ENCODE measurements at regions not wholly inside any gene's neighbourhood (a gene's known extent, or its start where the extent isn't known, plus 50 kb on each side); places are given as distances from the start of the nearest gene placed in this dataset.

DNA sequence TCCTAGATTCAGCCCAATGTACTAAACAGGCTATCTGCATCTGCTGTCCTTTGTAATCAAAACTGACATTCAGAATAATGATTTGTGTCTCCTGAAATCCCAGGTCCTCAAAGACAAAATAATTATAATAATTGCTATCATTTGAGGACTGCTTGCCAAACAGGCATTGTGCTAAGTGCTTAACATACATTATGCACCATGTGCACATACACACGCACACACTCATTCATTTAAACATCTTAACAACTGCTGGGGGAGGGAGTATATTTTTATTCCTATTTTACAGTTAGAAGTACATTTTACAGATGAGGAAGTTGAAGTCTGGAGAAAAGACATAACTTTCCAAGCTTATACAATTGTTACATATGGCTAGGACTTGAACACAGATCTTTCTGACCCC, 308.0 kb upstream of the ZC3H12C start:
- TF ChIP-seq, protein P1, sequence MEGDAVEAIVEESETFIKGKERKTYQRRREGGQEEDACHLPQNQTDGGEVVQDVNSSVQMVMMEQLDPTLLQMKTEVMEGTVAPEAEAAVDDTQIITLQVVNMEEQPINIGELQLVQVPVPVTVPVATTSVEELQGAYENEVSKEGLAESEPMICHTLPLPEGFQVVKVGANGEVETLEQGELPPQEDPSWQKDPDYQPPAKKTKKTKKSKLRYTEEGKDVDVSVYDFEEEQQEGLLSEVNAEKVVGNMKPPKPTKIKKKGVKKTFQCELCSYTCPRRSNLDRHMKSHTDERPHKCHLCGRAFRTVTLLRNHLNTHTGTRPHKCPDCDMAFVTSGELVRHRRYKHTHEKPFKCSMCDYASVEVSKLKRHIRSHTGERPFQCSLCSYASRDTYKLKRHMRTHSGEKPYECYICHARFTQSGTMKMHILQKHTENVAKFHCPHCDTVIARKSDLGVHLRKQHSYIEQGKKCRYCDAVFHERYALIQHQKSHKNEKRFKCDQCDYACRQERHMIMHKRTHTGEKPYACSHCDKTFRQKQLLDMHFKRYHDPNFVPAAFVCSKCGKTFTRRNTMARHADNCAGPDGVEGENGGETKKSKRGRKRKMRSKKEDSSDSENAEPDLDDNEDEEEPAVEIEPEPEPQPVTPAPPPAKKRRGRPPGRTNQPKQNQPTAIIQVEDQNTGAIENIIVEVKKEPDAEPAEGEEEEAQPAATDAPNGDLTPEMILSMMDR (IDR thresholded peaks at IDR 0.05; ENCODE audit: low read length, missing control alignments) = no peak
- DNase-seq (ENCODE audit: low read depth) = no peak
- no peak overlapping the region for H3K4me3 ChIP-seq (replicated peaks; ENCODE audit: low read depth, low read length)

DNA sequence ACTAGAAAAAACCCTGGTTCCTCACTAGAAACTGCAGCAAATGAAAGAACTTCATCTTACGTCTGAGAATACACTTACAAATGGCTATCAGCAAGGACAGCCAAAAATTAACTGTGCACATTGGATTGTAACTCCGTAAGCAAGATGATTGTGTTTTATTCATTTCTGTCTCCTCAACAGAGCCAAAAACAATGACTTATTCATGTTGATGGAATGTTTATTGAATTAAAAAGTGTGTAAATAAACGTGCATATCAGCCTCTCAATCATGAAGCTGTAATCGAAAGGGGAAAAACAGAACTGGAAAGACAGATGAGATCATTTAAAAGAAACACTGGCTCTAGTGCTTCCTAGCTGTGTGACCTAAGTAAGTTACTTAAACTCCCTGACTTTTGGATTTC, 307.5 kb upstream of the ZC3H12C start:
- DNase-seq (ENCODE audit: low read depth) = peak; percentile 31
- no peak overlapping the region for H3K4me3 ChIP-seq (replicated peaks; ENCODE audit: low read depth, low read length)

DNA sequence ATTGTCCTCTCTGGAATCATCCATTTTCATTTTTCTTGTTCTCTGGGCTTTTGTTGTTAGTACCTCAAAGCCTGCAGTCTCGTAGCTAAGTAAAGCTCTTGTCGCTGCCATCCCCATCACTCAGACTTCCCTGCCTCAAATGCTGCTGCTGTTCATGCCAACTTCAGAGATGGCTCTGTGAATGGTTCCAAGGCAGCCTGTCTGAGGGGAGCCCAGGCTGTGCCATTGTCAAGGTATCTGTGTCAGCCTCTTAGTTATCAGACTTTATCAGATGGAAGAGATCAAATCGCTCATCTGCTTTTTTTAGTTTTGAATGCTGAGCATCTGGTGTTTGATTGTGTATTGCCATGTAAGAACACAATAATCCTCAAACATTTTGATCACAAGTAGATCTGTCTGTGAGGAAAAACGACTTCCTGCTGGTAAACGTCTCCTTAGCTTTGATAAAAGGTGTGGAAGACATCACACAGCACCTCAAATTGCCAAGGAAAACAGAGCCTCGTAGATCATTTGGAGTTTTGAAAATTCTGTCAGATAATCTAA, 304.2 kb upstream of the ZC3H12C start:
- no peak for DNase-seq (ENCODE audit: low read depth)
- TF ChIP-seq, protein P1 (IDR thresholded peaks at IDR 0.05; ENCODE audit: low read length, missing control alignments) = no peak
- no peak overlapping the region for H3K4me3 ChIP-seq (replicated peaks; ENCODE audit: low read depth, low read length)

More for the DNA sequence above, 307.5 kb upstream of the ZC3H12C start:
- TF ChIP-seq, protein P1 (IDR thresholded peaks at IDR 0.05; ENCODE audit: low read length, missing control alignments) = no peak

DNA sequence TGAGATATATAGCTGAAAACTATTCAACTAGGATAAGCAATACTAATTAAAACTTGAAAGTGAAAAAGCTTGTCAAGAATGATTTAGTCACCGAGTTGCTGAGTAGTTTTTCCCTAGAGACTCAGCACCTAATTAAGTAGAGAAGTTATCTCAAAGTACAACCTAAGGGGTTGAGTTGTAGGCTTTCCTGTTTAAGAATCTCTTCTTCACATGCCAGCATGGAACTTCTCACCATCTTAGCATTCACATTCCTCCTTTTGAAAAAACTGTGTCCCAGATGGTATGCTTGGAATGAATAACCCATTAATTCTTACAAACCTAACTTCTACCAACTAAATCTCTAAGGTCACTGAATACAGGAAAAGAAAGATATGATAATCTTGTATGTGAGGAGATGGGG, 303.3 kb upstream of the ZC3H12C start:
- no peak overlapping the region for H3K4me3 ChIP-seq (replicated peaks; ENCODE audit: low read depth, low read length)
- peak; percentile 8 for DNase-seq (ENCODE audit: low read depth)
- TF ChIP-seq, protein P1 (IDR thresholded peaks at IDR 0.05; ENCODE audit: low read length, missing control alignments) = no peak

DNA sequence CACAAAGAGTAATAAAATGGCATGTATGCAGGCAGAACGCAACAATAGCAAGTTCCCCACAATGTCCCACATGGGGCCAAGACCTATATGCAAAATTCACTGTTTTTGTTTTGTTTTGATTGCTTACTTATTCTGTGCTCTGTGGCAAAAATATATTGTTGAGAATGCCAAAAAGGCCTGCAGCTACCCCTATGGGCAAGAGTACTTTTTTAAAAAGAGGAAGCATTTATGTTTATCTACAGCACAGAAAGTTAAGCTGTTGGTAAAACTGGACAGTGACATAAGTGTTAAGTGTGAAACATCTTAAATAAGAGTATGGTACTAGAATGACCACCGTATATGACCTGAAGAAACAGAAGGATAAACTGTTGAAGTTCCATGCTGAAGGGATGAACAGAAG, 301.9 kb upstream of the ZC3H12C start:
- H3K4me3 ChIP-seq (replicated peaks; ENCODE audit: low read depth, low read length) = no peak overlapping the region
- DNase-seq (ENCODE audit: low read depth) = no peak
- TF ChIP-seq, protein P1 (IDR thresholded peaks at IDR 0.05; ENCODE audit: low read length, missing control alignments) = no peak

DNA sequence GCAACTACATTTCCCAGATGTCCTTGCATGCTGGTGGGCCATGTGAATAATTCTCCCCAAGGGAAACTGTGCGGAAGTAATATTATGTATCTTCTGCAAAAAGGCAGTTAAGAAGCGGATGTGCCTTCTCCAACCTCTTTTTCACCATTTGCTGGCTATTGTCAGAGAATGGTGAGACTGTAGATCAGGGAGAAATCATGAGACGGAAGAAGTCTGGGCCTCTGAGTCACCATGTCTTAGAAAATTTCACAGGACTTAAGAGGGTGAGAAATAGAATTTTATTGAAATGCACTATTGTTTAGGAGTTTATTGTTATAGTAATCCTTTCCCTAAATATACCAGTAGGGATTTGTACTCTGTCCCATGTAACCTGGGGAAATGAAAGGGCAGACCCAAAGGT, 298.7 kb upstream of the ZC3H12C start:
- no peak for DNase-seq (ENCODE audit: low read depth)
- TF ChIP-seq, protein P1 (IDR thresholded peaks at IDR 0.05; ENCODE audit: low read length, missing control alignments) = no peak
- no peak overlapping the region for H3K4me3 ChIP-seq (replicated peaks; ENCODE audit: low read depth, low read length)

DNA sequence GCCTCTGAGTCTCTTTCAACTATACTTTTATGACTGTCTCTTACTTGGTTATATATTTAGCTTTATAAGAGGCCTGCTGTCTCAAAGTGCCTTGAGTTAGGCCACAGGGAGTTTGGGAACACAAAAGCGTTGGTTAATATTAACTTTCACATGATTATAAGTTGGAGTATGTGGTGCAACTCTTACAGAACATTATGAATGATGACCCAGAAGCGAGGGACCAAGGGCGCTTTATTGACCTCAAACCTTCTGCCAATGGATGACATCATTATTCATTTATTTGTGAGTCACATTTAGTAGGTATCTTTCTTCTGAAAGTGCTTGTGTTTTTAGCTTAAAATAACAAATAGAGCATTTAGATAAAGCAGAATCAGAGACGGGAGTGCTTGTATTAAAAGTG, 298.0 kb upstream of the ZC3H12C start:
- no peak overlapping the region for H3K4me3 ChIP-seq (replicated peaks; ENCODE audit: low read depth, low read length)
- TF ChIP-seq, protein P1 (IDR thresholded peaks at IDR 0.05; ENCODE audit: low read length, missing control alignments) = no peak
- peak; percentile 18 for DNase-seq (ENCODE audit: low read depth)
